MCF 10A (cell line): ENCODE measurements at regions not wholly inside any gene's neighbourhood (a gene's known extent, or its start where the extent isn't known, plus 50 kb on each side); places are given as distances from the start of the nearest gene placed in this dataset.

Experiments
- BruUV-seq: library from RNA; stranded (reverse); fragments of 400-500 nt; replicated peaks from 2 replicates; lab custom pipeline; 2021; lab: Mats Ljungman, UMichigan
- CTCF ChIA-PET: fragments of 300-600 bp; sonication (Branson Sonifier 250); formaldehyde crosslinking; extraction: SDS; loops from one replicate; lab custom pipeline; 2021; ENCODE audit warnings: antibody characterized with exemption, inconsistent platforms; lab: Yijun Ruan, JAX
- POLR2A ChIA-PET: fragments of 300-600, 350-650 bp; sonication (Branson Sonifier 250); formaldehyde crosslinking; extraction: SDS; loops from one replicate; lab custom pipeline; 2020; ENCODE audit warnings: antibody characterized with exemption, inconsistent platforms; lab: Yijun Ruan, JAX
- DNase-seq: peaks from one replicate; pipeline ENCODE4 v3.0.0-alpha.2; 2018; ENCODE audit not compliant: unreplicated experiment
- H3K27ac Mint-ChIP-seq: one replicate; pipeline ENCODE4 v1.8.0; 2022; ENCODE audit warnings: mild to moderate bottlenecking, low read depth, mixed read lengths; ENCODE audit not compliant: unreplicated experiment
- H3K27me3 Mint-ChIP-seq: one replicate; pipeline ENCODE4 v1.8.0; 2022; ENCODE audit warnings: mixed read lengths; ENCODE audit not compliant: insufficient read depth, unreplicated experiment
- H3K36me3 Mint-ChIP-seq: one replicate; pipeline ENCODE4 v1.8.0; 2022; ENCODE audit warnings: mild to moderate bottlenecking, moderate library complexity, mixed read lengths; ENCODE audit not compliant: insufficient read depth, unreplicated experiment
- H3K4me1 Mint-ChIP-seq: one replicate; pipeline ENCODE4 v1.8.0; 2022; ENCODE audit warnings: mixed read lengths; ENCODE audit not compliant: insufficient read depth, unreplicated experiment
- H3K4me3 Mint-ChIP-seq: one replicate; pipeline ENCODE4 v1.8.0; 2022; ENCODE audit warnings: mild to moderate bottlenecking, moderate library complexity, mixed read lengths; ENCODE audit not compliant: unreplicated experiment
- H3K9me3 Mint-ChIP-seq: one replicate; pipeline ENCODE4 v1.8.0; 2022; ENCODE audit warnings: mixed read lengths; ENCODE audit not compliant: unreplicated experiment
- CTCF ChIP-seq: fragments of 200-600 bp; IDR thresholded peaks from one replicate; pipeline ENCODE4 v1.8.0; 2022; ENCODE audit warnings: antibody characterized with exemption, mild to moderate bottlenecking; ENCODE audit not compliant: unreplicated experiment
- intact Hi-C: fragments of 100-400 bp; cut with micrococcal nuclease; formaldehyde crosslinking; loops from 2 replicates; pipeline ENCODE4 v1.14.1; 2022

- no peak overlapping the region for H3K27ac Mint-ChIP-seq
Observed at GRCh38 chr6:1253816-1254215, 58.1 kb upstream of the FOXQ1 start.

GRCh38 chr6:1251198-1252155 is 60.4 kb upstream of the FOXQ1 start:
- Mint-ChIP-seq H3K4me1 (no peaks in the 10 kb centered on the region), H3K27me3 (no peaks in the 10 kb centered on the region), H3K4me3 (no peak overlapping the region), H3K9me3 (no peaks in the 10 kb centered on the region), H3K27ac (no peak overlapping the region), H3K36me3 (no peaks in the 10 kb centered on the region)
- DNase-seq, result no peak
- BruUV-seq, result no TSS peak
- CTCF ChIA-PET, result no interaction called here
- POLR2A ChIA-PET, result interaction anchor here (0.7 kb wide), 1 partner anchor 11 kb away, joined by 3 read pairs; no protein-coding TSS in a partner anchor
- intact Hi-C loops, result no loop called here
- TF ChIP-seq CTCF, result no peak

More at GRCh38 chr6:1253816-1254215, 58.1 kb upstream of the FOXQ1 start:
- DNase-seq, result no peak
- Mint-ChIP-seq H3K4me3 (no peak overlapping the region), H3K36me3 (no peaks in the 10 kb centered on the region), H3K9me3 (no peaks in the 10 kb centered on the region), H3K4me1 (no peaks in the 10 kb centered on the region), H3K27me3 (no peaks in the 10 kb centered on the region)
- intact Hi-C loops, result no loop called here
- CTCF ChIA-PET, result no interaction called here
- POLR2A ChIA-PET, result no interaction called here
- no peak for TF ChIP-seq CTCF
- no TSS peak for BruUV-seq

GRCh38 chr6:1250489-1251197 is 61.3 kb upstream of the FOXQ1 start:
- ChIA-PET CTCF (no interaction called here), POLR2A (interaction anchor here (0.7 kb wide), 1 partner anchor 10 kb away, joined by 3 read pairs; no protein-coding TSS in a partner anchor)
- no peak for TF ChIP-seq CTCF
- no peaks in the 10 kb centered on the region for H3K36me3 Mint-ChIP-seq
- H3K4me3 Mint-ChIP-seq, result no peak overlapping the region
- intact Hi-C loops, result no loop called here
- no peak overlapping the region for H3K27ac Mint-ChIP-seq
- H3K4me1 Mint-ChIP-seq, result no peaks in the 10 kb centered on the region
- no peak for DNase-seq
- no TSS peak for BruUV-seq
- no peaks in the 10 kb centered on the region for H3K9me3 Mint-ChIP-seq
- no peaks in the 10 kb centered on the region for H3K27me3 Mint-ChIP-seq

- H3K27me3 Mint-ChIP-seq, result no peaks in the 10 kb centered on the region
- intact Hi-C loops, result no loop called here
- BruUV-seq, result no TSS peak
- H3K27ac Mint-ChIP-seq, result no peak overlapping the region
- no peak for DNase-seq
- H3K4me3 Mint-ChIP-seq, result no peak overlapping the region
- no peaks in the 10 kb centered on the region for H3K9me3 Mint-ChIP-seq
- TF ChIP-seq CTCF, result no peak
- no peaks in the 10 kb centered on the region for H3K36me3 Mint-ChIP-seq
- POLR2A ChIA-PET, result interaction anchor here (0.7 kb wide), 1 partner anchor 656 kb away, joined by 3 read pairs; no protein-coding TSS in a partner anchor
- CTCF ChIA-PET, result no interaction called here
- no peaks in the 10 kb centered on the region for H3K4me1 Mint-ChIP-seq
Observed at GRCh38 chr6:1247894-1248293, 64.0 kb upstream of the FOXQ1 start.
